ENCODE measurements at regions not wholly inside any gene's neighbourhood (a gene's known extent, or its start where the extent isn't known, plus 50 kb on each side); places are given as distances from the start of the nearest gene placed in this dataset.

DNA sequence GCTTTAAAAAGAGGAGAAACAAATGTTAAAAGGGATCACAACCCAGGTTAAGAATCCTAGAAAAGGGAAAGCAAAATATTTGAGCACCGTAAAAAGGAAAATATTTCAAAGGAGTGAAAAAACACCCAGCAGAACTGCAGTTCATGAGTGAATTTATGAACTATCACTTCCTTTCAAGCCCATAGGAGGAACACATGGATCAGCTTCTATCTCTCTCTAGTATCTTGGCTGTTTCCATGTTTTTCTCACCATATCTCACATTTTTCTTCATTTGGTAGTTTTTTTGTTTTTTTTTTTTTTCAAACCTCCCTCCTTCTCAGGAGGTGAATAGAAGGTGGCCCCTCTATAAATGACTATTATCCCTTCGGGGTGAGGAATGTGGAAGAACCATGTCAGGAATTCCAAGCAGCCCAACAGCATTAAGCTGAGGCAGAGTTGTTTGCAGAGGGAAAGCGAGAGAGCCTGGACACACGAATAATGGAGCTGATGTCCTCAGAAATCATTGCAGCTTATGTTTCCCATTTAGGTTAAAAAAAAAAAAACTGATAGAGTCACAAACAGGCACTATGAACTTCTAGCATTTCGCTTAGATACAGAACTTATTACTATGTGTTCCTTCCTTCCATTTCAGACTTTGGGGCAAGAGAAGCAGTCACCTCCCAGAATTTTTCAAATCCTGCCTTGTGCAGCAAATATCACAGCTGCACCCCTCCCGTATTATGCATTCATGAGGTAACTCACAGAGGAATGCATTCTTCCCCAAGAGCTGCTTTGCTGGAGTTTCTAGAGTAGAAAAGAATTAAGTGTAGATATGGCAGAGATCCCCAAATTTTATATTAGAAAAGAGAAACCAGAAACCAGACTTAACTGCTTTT is 315.6 kb downstream of the IRS1 start:
- TF ChIP-seq, protein P1, sequence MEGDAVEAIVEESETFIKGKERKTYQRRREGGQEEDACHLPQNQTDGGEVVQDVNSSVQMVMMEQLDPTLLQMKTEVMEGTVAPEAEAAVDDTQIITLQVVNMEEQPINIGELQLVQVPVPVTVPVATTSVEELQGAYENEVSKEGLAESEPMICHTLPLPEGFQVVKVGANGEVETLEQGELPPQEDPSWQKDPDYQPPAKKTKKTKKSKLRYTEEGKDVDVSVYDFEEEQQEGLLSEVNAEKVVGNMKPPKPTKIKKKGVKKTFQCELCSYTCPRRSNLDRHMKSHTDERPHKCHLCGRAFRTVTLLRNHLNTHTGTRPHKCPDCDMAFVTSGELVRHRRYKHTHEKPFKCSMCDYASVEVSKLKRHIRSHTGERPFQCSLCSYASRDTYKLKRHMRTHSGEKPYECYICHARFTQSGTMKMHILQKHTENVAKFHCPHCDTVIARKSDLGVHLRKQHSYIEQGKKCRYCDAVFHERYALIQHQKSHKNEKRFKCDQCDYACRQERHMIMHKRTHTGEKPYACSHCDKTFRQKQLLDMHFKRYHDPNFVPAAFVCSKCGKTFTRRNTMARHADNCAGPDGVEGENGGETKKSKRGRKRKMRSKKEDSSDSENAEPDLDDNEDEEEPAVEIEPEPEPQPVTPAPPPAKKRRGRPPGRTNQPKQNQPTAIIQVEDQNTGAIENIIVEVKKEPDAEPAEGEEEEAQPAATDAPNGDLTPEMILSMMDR (IDR thresholded peaks at IDR 0.05; ENCODE audit: low read depth, low read length, missing input control), result no peak
- no peak for TF ChIP-seq RXRA (IDR thresholded peaks at IDR 0.05)

All from liver (tissue), 3 donors.